NCI-H1092 (cell line): ENCODE measurements at regions not wholly inside any gene's neighbourhood (a gene's known extent, or its start where the extent isn't known, plus 50 kb on each side); places are given as distances from the start of the nearest gene placed in this dataset.

ENCODE experiments used
- DNase-seq: peaks from one replicate; lab custom pipeline; 2025; lab: John Stamatoyannopoulos, UW

- DNase-seq, result no peak
These were observed 93.3 kb downstream of the TMEM174 start for GRCh38 chr5:73266176-73266738.

DNA sequence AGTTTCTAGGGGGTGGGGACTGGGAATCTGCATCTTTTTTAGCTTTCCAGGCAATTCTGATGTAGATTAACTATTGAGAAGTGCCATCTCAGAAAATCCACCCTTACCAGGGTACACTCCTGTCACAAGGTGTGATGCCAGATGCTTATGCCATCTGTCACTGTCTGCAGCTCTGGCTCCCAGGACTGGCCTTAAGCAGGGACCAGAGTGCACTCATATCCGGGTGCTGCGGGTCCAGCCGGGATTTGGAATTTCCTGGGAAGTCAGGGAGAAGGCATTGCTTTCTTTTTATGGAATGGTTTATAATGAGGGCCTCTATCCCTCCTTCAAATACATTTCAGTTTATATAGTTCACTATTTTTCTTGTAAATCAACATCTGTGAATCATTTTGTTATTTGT lies 92.6 kb downstream of the TMEM174 start:
- no peak for DNase-seq

DNA sequence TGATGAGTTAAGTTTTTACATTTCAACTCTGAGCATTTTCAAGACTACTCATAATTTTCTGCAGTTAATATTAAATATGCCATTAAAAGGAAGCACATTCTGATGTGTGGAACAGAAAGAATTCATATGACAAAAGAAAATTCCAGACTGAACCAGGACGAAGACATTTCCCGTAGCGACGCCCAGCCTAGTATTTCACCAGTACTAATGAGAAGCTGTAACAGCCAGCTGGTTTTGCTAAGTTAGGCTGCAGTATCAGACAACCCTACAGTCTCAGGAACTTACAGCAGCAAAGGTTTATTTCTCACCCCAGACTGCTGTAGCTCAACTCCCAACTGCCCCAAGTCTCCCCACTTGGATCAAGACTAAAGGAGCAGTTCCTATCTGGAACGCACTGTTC lies 91.6 kb downstream of the TMEM174 start:
- no peak for DNase-seq

- no peak for DNase-seq
These were observed 90.2 kb downstream of the TMEM174 start for GRCh38 chr5:73263001-73263710.

DNA sequence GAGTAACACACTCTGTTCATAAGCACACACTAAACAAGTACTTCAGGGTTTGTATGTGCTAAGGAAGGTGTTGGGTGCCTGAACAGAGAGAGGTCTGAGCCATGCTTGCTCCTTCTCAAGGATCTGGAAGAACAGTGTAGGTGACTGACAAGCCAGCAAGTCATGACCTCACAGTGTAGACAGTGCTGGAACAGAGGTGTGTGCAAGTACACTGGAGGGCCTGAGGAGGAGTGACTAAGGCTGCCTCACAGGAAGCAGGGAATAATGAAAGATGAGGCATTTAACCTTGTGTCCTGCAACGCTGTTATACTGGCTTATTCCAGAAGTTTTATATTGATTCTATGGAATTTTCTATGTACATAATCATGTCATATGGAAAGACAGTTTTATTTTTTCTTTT lies 83.9 kb downstream of the TMEM174 start:
- DNase-seq, result no peak

DNA sequence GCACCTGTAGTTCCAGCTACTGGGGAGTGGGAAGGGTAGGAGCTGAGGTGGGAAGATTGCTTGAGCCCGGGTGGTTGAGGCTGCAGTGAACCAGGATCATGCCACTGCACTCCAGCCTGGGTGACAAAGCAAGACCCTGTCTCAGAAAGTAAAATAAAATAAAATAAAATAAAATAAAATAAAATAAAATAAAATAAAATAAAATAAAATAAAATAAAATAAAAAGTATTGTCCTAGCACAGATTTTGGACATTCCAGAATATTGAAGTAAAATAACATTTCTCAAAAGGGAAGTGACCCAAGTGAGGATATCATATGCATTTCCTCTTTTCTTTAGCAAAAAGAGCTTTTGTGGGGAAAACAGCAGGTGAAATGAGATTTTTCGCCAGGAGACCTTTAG lies 83.5 kb downstream of the TMEM174 start:
- no peak for DNase-seq

DNA sequence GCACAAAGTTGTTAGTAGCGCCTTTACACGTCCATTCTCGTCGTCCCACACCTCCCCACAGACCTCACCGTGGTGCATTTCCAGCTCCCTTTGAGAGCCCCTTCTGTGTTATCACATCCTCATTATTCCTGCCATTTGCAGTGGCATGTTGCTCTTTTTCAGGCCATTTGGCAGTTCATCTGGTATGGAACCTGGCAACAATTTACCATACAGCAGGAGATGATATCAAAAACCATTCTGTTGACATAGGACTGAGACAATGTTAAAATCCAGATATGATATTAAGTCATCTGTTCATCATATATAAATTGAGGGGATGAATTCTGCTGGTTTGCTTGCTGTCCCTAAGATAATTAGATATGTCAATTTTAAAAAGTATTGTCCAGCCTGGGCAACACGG lies 83.0 kb downstream of the TMEM174 start:
- DNase-seq, result no peak

- DNase-seq, result no peak
These were observed 81.6 kb downstream of the TMEM174 start for GRCh38 chr5:73254642-73255041.

DNA sequence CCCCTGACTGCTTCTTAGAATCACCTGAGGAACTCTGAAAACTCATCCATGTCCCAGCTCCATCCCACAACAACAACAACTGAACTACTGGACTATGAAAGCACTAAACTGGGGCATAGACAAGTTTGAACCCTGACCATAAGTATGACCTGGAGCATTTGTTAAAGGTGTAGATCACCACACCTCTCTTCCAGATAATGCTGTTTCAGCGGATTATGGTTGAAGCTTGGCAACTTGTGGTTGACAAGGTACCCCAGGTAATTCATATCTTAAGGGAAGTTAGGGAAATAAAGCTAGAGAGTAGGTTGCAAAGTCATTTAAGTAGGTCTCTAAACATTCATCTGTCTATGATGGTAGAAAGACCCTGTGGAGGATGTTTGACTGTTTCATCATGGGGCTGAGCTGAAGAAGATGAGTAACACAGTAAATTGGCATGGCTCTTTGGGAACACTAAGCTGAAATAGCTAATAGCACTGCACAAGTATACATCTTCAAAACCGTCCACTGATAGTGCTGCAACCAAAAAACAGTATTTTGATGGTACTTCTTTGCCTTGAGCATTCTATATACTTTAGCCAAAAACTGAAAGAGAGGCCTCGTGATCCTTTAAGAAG lies 80.2 kb downstream of the TMEM174 start:
- DNase-seq, result no peak

DNA sequence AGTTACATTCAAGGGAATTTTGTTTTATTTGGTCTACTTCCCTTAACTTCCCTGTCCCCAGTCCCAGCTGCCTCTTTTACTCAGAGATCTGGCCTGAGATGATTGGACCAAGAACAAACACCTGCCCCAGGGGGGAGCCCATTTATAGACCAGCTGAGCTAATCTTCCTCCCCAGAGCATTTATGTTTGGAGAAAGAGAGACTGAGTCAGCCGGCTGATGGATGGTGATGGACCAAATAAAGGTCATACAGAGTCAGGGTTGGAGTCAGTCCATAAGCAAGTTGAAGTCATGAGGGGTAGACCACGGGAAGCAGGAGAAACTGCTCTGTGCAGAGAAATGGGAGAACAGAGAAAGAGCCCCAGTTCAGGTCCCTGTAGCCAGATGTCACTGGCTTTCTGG lies 77.7 kb downstream of the TMEM174 start:
- no peak for DNase-seq

- DNase-seq, result no peak
These were observed 69.7 kb downstream of the TMEM174 start for GRCh38 chr5:73242735-73243134.

DNA sequence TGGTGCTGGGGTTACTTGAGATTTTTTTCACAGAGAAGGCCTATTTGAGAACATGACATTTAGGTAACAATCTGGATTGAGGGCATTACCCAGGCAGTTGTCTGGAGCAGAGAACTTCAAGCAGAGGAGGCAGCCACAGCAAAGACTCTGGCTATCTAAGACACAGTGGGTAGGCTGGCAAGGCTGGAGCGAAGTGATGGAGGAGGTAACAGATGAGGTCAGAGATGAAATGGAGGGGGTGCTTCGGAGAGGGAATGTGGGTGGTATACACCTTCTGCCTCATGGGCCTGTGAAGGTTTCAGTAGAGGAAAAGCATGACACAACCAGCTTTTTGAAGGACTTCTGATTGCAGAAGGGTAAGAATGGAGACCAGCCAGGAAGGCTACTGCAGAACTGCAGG lies 65.9 kb downstream of the TMEM174 start:
- DNase-seq, result no peak

DNA sequence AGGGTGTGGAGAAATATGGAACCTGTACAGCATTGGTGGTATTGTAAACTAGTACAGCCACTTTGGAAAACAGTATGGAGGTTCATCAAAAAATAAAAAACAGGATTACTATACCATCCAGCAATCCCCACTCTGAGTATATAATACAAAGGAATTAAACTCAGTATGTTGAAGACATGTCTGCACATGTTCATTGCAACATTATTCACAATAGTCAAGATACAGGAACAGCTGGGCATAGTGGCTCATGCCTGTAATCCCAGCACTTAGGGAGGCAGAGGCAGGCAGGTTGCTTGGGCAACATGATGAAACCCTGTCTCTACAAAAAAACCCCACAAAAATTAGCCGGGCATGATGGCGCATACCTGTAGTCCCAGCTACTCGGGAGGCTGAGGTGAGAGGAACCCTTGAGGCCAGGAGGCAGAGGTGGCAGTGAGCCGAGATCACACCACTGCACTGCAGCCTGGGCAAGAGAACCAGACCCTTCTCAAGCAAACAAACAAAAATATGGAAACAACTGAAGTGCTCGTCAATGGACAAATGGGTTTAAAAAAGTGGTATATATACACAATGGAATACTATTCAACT lies 63.6 kb downstream of the TMEM174 start:
- DNase-seq, result no peak

GRCh38 chr5:73234204-73234555 lies 61.2 kb downstream of the TMEM174 start:
- DNase-seq, result no peak

DNA sequence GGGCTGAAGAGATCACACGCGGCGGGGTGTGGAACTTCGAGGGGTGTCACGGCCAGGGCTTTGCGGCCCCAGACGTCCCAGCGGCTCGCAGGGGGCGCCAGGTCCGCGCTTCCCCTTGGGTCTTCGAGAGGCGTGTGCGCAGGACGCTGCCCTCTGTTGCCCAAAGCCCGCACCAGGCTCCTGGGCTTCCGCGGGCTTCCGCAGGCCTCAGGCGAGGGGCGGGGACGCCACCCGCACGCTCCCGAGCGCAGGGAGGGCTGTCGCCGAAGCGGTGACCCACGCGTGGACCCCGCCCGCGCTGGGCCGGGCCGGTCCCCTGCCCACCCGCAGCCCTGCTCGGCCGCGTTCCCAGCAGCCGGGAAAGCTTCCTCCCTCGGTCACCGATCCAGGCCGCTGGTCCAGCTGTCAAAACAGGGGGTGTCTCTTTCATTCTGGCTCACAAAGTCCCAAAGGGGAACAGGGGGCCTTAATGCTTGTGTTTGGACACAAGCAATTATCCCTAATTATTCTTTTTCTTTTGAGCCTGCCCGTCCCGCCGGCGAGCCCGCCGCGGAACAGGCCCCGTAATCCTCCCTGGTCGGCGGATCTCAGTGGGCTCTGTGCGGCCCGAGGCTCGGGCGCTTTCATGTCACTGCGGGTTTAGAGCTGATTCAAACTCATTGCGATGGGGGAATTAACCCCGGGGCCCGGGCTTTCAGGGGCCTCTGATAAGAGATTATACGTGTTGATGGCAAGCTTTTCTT lies 60.6 kb downstream of the TMEM174 start:
- no peak for DNase-seq

GRCh38 chr5:73233053-73233460 lies 60.1 kb downstream of the TMEM174 start:
- DNase-seq, result no peak

GRCh38 chr5:73232266-73233041 lies 59.5 kb downstream of the TMEM174 start:
- DNase-seq, result no peak

GRCh38 chr5:73231246-73231778 lies 58.3 kb downstream of the TMEM174 start:
- no peak for DNase-seq

- DNase-seq, result no peak
These were observed 57.6 kb downstream of the TMEM174 start for GRCh38 chr5:73230264-73231245.

DNA sequence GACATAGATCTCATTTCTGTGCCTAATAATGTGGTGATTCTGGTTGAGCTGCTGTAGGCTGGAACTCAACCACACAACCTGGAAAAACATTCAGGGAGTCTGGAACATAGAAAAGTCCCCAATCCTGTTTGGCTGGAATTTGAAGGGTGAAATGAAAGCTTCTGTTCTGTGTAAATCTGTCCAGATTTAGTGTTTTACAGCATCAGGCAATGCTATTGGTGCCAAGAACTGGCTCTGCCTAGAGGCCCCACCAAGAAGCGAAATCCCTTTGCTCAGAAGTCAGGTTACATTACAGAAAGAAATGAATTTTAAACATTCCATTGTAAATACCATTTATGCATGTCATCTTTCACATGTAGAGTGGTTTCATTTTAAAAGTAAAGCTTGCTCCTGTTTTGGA lies 56.3 kb downstream of the TMEM174 start:
- DNase-seq, result no peak
